ENCODE measurements at regions not wholly inside any gene's neighbourhood (a gene's known extent, or its start where the extent isn't known, plus 50 kb on each side); places are given as distances from the start of the nearest gene placed in this dataset.

DNA sequence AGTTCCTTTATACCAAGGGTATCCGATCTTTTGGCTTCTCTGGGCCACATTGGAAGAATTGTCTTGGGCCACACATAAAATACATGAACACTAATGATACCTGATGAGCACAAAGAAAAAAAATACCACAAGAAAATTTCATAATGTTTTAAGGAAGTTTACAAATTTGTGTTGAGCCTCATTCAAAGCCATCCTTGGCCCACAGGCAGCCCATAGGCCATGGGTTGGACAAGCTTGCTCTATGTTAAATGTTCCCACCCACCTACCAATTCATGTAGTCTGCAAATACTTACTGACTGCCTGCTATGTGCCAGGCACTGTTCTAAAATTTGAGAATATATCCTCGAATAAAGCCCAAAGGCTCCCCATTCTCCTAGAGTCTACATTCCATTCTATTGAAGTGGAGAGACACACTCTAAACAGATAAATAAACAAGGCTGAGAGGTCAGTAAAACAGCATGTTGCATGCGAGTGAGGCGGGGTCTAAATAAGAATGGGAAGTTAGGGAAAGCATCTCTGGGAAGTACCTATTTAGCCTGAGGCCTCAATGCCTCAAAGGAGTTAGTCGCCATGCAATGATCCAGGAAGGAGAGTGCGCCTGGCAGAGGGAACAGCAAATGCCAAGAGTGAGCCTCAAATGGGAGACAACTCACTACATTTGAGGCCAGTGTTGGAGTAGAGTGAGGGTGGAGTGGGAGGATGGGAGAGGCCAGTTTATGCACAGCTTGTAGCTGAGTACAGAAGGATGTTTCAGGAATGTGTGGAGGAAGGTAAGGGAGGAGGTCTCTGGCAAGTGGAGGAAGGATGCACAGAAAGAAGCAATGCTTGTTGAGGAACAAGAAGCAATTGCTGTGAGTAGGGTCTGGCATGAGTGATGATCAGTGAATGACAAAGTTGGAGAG lies 52.5 kb upstream of the CLDN10 start:
- H3K36me3 ChIP-seq (ENCODE audit: control insufficient read depth in 2 of 2, insufficient read depth in 1 of 2, low read length in 2 of 2): no peaks in the 10 kb centered on the region
- no peak overlapping the region for H3K4me3 ChIP-seq (ENCODE audit: low read depth, low read length)
- H3K4me1 ChIP-seq (ENCODE audit: control insufficient read depth, insufficient read depth, low read length): no peaks in the 10 kb centered on the region
- H3K9me3 ChIP-seq (ENCODE audit: control insufficient read depth, insufficient read depth, low read depth, low read length): no peaks in the 10 kb centered on the region
- no peak overlapping the region for H3K27ac ChIP-seq (ENCODE audit: extremely low read depth, low read depth, low read length)
- TF ChIP-seq ZNF830 (tag by site-specific recombination; IDR thresholded peaks at IDR 0.05; ENCODE audit: low read depth) (no peak), ZFHX2 (tag by site-specific recombination; conservative IDR thresholded peaks at IDR 0.05) (peak; percentile 90), EGR2 (tag by site-specific recombination; IDR thresholded peaks at IDR 0.05; ENCODE audit: low read depth) (peak; percentile 88; the same call in 1 of the 2 replicates), ZNF558 (tag by site-specific recombination; IDR thresholded peaks at IDR 0.05) (no peak), ZNF843 (tag by site-specific recombination; IDR thresholded peaks at IDR 0.05) (no peak)
- TF ChIP-seq, protein P1, sequence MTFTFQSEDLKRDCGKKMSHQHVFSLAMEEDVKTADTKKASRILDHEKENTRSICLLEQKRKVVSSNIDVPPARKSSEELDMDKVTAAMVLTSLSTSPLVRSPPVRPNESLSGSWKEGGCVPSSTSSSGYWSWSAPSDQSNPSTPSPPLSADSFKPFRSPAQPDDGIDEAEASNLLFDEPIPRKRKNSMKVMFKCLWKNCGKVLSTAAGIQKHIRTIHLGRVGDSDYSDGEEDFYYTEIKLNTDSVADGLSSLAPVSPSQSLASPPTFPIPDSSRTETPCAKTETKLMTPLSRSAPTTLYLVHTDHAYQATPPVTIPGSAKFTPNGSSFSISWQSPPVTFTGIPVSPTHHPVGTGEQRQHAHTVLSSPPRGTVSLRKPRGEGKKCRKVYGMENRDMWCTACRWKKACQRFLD (tag by site-specific recombination; IDR thresholded peaks at IDR 0.05): no peak
- POLR2A ChIA-PET: no interaction called here
- CTCF ChIA-PET: interaction anchor here (0.7 kb wide), 1 partner anchor 96 kb away, joined by 3 read pairs; no protein-coding TSS in a partner anchor

DNA sequence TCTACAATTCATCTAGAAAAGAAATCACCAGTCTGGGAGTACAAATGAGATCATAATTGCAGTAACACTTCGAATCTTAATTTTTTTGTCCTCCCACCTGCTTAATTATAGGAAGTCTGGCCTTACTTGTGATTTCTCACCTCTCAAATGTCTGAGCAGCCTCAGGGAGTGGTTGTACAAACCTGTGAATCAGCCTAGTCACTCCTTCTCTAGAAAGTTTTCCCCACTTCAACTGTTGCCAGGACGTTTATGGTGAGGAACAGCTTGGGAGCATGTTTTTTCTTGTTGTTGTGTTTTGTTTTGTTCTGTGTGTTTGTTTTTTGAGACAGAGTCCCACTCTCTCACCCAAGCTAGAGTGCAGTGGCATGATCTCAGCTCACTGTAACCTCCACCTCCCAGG lies 50.3 kb upstream of the CLDN10 start:
- POLR2A ChIA-PET: no interaction called here
- H3K9me3 ChIP-seq (ENCODE audit: control insufficient read depth, insufficient read depth, low read depth, low read length): no peaks in the 10 kb centered on the region
- H3K4me3 ChIP-seq (ENCODE audit: low read depth, low read length): no peak overlapping the region
- no peaks in the 10 kb centered on the region for H3K36me3 ChIP-seq (ENCODE audit: control insufficient read depth in 2 of 2, insufficient read depth in 1 of 2, low read length in 2 of 2)
- no peak overlapping the region for H3K27ac ChIP-seq (ENCODE audit: extremely low read depth, low read depth, low read length)
- CTCF ChIA-PET: no interaction called here
- TF ChIP-seq KLF10 (tag by site-specific recombination; IDR thresholded peaks at IDR 0.05): no peak
- TF ChIP-seq, protein P2, sequence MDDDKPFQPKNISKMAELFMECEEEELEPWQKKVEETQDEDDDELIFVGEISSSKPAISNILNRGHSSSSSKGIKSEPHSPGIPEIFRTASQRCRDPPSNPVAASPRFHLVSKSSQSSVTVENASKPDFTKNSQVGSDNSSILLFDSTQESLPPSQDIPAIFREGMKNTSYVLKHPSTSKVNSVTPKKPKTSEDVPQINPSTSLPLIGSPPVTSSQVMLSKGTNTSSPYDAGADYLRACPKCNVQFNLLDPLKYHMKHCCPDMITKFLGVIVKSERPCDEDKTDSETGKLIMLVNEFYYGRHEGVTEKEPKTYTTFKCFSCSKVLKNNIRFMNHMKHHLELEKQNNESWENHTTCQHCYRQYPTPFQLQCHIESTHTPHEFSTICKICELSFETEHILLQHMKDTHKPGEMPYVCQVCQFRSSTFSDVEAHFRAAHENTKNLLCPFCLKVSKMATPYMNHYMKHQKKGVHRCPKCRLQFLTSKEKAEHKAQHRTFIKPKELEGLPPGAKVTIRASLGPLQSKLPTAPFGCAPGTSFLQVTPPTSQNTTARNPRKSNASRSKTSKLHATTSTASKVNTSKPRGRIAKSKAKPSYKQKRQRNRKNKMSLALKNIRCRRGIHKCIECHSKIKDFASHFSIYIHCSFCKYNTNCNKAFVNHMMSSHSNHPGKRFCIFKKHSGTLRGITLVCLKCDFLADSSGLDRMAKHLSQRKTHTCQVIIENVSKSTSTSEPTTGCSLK (tag by site-specific recombination; IDR thresholded peaks at IDR 0.05): no peak
- TF ChIP-seq, protein P3, sequence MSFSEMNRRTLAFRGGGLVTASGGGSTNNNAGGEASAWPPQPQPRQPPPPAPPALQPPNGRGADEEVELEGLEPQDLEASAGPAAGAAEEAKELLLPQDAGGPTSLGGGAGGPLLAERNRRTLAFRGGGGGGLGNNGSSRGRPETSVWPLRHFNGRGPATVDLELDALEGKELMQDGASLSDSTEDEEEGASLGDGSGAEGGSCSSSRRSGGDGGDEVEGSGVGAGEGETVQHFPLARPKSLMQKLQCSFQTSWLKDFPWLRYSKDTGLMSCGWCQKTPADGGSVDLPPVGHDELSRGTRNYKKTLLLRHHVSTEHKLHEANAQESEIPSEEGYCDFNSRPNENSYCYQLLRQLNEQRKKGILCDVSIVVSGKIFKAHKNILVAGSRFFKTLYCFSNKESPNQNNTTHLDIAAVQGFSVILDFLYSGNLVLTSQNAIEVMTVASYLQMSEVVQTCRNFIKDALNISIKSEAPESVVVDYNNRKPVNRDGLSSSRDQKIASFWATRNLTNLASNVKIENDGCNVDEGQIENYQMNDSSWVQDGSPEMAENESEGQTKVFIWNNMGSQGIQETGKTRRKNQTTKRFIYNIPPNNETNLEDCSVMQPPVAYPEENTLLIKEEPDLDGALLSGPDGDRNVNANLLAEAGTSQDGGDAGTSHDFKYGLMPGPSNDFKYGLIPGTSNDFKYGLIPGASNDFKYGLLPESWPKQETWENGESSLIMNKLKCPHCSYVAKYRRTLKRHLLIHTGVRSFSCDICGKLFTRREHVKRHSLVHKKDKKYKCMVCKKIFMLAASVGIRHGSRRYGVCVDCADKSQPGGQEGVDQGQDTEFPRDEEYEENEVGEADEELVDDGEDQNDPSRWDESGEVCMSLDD (tag by site-specific recombination; IDR thresholded peaks at IDR 0.05): no peak
- TF ChIP-seq ZNF544 (tag by site-specific recombination; IDR thresholded peaks at IDR 0.05): no peak
- TF ChIP-seq ZNF433 (tag by site-specific recombination; IDR thresholded peaks at IDR 0.05; ENCODE audit: low read depth): no peak
- TF ChIP-seq ZNF521 (tag by site-specific recombination; IDR thresholded peaks at IDR 0.05): no peak
- no peak for TF ChIP-seq KLF16 (tag by site-specific recombination; IDR thresholded peaks at IDR 0.05)
- no peak for TF ChIP-seq KLF9 (tag by site-specific recombination; IDR thresholded peaks at IDR 0.05; ENCODE audit: low read depth)
- no peak for TF ChIP-seq ZNF175 (tag by site-specific recombination; IDR thresholded peaks at IDR 0.05)
- no peak for TF ChIP-seq YY2 (tag by site-specific recombination; IDR thresholded peaks at IDR 0.05)
- no peak for TF ChIP-seq ZNF670 (tag by site-specific recombination; IDR thresholded peaks at IDR 0.05; ENCODE audit: low read depth)
- TF ChIP-seq OVOL3 (tag by site-specific recombination; IDR thresholded peaks at IDR 0.05): no peak
- no peak for TF ChIP-seq ZNF366 (tag by site-specific recombination; conservative IDR thresholded peaks at IDR 0.05)
- TF ChIP-seq GLIS1 (tag by site-specific recombination; IDR thresholded peaks at IDR 0.05): no peak
- TF ChIP-seq ZNF37A (tag by site-specific recombination; IDR thresholded peaks at IDR 0.05): no peak
- no peaks in the 10 kb centered on the region for H3K4me1 ChIP-seq (ENCODE audit: control insufficient read depth, insufficient read depth, low read length)
